ENCODE measurements at regions not wholly inside any gene's neighbourhood (a gene's known extent, or its start where the extent isn't known, plus 50 kb on each side); places are given as distances from the start of the nearest gene placed in this dataset.
"Not testable (repeated sequence)": the region's sequence is repeated elsewhere in the genome, so short reads cannot be mapped to it uniquely, and the experiment has no call there.

DNA sequence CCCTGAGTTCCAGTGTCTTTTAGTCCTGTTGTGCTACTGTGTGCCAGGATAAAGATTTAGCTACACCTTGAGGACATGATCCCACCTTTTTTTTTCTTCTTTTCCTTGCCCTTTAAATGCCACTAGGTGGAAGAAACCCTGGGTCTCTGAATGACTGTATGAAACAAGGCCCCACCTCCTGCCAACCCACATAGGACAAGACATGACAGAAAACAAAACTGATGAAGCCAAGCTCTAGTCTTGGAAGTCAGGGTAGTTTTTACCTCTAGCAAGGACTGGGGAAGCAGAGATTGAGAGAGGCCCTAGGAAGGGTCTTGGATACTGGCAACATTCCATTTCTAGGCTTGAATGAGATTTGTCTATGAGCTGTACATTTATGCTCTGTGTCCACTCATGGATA is 410.7 kb downstream of the MIAT start:
- no peak for DNase-seq

DNA sequence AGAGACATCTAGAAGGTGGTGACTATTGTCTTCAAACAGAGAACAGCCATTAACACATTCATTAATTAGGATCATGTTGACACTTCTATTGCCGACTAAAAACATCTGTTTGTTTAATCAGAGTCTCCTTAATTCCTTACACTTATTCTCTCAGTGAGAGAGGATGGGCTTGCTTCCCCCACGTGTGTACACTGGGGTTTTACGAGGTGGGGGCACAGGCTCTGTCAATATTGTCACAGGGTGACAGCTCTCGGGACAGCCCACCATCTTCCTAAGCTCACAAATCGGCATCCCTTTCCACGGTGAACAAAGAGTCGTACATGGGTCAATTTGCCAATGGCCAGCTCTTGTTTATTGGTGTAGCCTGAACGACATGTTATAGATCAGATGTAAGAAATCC is 413.2 kb downstream of the MIAT start:
- DNase-seq = no peak

DNA sequence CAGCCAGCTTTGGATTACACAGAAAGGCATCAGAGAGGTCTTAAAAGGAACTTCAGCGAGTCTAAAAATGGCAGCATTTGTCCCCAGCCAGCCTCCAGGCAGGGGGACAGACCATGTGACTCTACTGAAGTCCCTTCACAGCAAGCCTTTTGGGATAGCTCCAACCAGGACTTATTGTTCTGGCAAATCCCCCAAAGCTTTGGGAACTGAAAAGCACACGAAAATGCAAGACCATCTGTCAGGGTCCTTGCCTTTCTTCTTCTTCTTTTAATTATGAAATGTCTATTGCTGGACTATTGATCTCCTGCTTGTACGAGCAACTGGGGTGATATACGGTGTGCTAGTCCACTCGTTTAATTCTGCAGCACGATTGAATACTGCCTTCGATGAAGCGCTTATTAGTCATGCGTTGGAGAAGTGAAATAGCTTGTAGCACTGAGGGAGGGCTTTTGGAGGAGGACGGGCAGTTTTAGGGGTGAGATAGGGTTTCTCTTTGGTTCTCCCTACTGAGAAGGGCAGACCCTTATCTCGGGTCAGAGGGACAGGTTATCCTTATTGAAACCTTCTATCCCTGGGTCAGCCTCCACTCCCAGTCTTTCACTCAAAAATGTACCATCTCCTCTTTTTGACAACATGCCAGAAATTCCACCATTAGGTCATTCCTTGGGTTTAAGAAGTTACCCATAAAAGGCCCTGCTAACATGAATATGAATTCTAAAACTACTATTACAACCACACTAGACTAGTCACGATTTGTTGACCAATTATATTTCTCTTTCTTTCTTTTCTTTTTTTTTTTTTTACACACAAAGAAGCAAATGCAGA is 416.4 kb downstream of the MIAT start:
- DNase-seq = no peak

GRCh38 chr22:27075028-27075678 is 417.8 kb downstream of the MIAT start:
- no peak for DNase-seq

DNA sequence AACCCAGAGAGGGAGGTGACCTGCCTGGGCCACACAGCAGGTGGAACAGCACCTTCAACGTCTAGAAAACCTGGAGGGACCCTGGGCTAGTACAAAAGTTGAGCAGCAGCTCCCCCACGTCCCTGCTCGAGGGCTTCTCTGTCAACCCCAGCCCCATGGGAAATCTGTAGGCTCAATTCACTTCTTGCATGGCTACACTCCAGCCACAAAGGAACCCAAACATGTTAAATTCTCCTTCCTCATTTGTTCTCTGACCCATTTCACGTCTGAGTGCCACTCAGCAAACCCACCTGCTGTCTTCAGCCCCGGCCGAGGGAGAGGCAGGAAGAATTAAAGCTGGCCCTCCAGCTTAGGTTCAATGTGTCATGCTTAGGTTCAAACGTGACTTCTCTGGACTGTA is 418.5 kb downstream of the MIAT start:
- no peak for DNase-seq

DNA sequence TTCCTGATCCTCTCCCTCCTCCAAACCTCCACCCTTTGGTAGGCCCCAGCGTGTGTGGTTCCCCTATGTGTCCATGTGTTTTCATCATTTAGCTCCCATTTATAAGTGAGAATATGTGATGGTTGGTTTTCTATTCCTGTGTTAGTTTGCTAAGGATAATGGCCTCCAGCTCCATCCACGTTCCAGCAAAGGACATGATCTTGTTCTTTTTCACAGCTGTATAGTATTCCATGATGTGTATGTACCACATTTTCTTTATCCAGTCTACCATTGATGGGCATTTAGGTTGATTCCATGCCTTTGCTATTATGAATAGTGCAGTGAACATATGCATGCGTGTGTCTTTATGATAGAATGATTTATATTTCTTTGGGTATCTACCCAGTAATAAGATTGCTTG is 420.7 kb downstream of the MIAT start:
- not testable (repeated sequence) for DNase-seq

- DNase-seq = no peak
These were observed 422.7 kb downstream of the MIAT start for GRCh38 chr22:27080036-27080578.

- DNase-seq = no peak
These were observed 423.5 kb downstream of the MIAT start for GRCh38 chr22:27080863-27081262.

DNA sequence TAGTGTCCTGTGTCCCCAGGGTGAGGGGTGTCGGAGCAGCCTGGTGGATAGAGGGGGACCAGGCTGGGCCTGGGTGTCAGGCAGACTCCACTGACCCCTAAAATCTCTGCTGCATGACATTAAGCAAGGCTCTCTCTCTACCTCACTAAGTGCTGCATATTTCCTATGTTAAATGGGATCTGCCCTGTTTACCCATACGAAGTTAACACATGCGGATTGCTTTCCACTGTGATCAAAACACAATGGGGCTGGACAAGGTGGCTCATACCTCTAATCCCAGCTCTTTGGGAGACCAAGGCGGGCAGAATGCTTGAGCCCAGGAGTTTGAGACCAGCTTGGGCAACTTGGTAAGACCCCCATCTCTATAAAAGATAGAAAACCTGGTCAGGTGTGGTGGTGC is 426.2 kb downstream of the MIAT start:
- DNase-seq = no peak

DNA sequence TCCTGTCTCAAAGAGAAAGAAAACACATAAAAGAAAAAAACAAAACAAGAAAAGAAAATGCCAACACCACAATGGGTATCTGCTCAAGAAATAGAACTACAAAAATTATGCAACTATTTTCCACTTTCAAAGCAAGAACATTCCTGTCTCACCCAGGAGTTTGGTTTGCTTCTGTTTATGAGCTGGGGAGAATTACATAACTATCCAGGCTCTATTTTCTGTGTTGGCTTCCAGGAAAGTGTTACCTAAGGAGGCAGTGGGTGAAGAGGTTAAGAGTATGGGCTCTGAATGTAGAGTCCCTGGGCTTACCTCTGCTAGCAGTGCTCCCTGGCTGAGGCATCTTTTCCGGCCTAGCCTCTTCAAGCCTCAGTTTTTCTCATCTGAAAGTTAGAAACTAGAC is 426.7 kb downstream of the MIAT start:
- no peak for DNase-seq

DNA sequence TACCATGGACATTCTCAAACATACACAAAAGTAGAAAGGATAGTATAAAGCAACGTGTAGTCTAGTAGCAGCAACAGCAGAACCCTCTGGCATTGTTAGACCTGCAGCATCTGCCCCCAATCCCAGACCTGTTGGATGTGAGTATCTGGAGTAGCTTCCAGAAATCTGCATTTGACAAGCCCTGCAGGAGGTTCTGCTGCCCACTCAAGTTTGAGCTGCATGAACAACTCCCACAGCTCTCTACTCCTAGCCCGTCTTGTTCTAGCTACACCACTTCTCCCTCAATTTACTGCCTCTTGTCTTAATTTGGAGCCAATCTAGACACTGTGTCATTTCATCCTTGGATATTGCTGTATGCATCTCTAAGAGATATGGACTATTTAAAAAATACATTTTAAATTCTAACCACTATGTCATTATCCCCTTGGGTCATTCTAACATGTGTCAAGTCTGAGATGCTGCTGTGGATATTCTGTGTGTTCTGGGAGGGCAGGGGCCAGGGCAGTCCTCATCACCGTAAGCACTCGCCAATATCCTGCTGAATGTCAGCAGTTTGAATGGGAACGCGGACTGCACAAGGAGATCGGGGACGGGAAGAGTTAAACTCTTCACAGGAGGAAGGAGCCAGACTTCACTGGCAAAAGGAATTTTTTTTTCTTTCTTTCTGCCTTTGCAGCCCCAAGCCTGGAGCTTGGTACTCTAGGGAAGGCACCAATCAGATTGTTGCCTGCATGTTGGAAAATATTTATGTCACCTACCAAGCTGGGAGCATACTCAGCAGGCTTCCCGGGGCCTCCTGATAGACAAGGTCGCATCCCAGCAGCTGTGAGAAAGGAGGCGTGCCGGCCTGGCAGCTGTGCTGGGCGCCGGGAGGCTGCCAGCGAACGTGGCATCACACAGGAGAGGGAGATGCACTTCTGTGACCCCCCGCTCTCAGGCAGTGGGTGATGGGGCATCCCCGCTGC is 429.0 kb downstream of the MIAT start:
- no peak for DNase-seq

- DNase-seq = no peak
These were observed 429.7 kb downstream of the MIAT start for GRCh38 chr22:27087051-27087450.

GRCh38 chr22:27088026-27088425 is 430.6 kb downstream of the MIAT start:
- no peak for DNase-seq

GRCh38 chr22:27089264-27089663 is 431.9 kb downstream of the MIAT start:
- no peak for DNase-seq

GRCh38 chr22:27090611-27091011 is 433.2 kb downstream of the MIAT start:
- no peak for DNase-seq

- no peak for DNase-seq
These were observed 436.0 kb downstream of the MIAT start for GRCh38 chr22:27093422-27093821.

- no peak for DNase-seq
These were observed 437.4 kb downstream of the MIAT start for GRCh38 chr22:27094633-27095308.

DNA sequence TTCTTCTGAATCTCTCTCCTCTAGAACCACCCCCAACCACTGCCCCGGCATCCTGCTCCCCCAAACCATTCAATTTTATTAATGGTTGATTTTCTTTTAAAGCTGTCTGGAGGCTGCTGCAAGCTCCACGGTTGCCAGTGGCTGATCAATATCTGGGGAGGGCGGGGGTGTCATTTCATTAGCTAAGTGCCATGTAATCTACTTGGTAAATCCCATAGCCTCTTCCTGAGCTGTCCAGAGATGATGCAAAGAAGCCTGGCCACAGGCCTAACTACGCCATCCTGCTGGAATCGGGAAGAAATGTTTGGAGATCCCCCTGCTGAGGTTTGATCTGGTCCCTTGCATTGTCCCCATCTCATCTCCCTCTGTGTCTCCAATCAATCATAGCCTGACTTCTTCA is 440.1 kb downstream of the MIAT start:
- DNase-seq = no peak

GRCh38 chr22:27097933-27098332 is 440.5 kb downstream of the MIAT start:
- DNase-seq = no peak

GRCh38 chr22:27099946-27100722 is 442.7 kb downstream of the MIAT start:
- no peak for DNase-seq

GRCh38 chr22:27100789-27101188 is 443.4 kb downstream of the MIAT start:
- DNase-seq = no peak

GRCh38 chr22:27101288-27101687 is 443.9 kb downstream of the MIAT start:
- no peak for DNase-seq

Data from stimulated activated naive CD4-positive, alpha-beta T cell treated with Interleukin-2 at 50 U/mL for 16 hours (primary cell).